Epithelial cell of proximal tubule (primary cell): ENCODE measurements at regions not wholly inside any gene's neighbourhood (a gene's known extent, or its start where the extent isn't known, plus 50 kb on each side); places are given as distances from the start of the nearest gene placed in this dataset.
A peak's percentile ranks its signal among the peaks of the same experiment; 100 is the strongest.

Experiments used
- DNase-seq: peaks from one replicate; pipeline ENCODE4 v3.0.0-alpha.2; 2011; ENCODE audit warnings: low read depth
- H3K4me3 ChIP-seq: 2 replicates; pipeline ENCODE4 v1.5.1; 2011; ENCODE audit warnings: low read depth, mild to moderate bottlenecking, low read length
- TF ChIP-seq, protein P1 (sequence below): conservative IDR thresholded peaks from 2 replicates; pipeline ENCODE4 v1.5.1; 2012; ENCODE audit warnings: low read depth, mild to moderate bottlenecking, low read length

DNA sequence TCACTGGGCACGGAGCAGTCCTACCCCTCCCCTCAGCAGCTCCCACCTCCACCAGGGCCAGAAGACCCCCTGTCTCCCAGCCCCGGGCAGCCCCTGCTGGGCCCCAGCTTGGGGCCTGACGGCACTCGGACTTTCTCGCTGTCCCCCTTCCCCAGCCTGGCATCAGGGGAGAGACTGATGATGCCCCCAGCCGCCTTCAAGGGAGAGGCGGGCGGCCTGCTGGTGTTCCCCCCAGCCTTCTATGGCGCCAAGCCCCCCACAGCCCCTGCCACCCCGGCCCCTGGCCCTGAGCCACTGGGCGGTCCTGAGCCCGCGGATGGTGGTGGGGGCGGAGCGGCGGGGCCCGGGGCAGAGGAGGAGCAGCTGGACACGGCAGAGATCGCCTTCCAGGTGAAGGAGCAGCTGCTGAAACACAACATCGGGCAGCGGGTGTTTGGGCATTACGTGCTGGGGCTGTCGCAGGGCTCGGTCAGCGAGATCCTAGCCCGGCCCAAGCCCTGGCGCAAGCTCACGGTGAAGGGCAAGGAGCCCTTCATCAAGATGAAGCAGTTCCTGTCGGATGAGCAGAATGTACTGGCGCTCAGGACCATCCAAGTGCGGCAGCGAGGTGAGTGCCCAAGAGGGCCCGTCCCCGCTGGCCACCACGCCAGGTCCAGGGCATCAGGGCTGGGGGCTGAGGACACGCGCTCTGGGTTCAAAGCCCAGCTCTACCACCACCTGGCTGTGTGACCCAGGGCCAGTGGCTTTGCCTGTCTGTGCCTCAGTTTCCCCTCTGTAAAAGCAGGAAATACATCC lies 58.6 kb downstream of the PHETA1 start:
- TF ChIP-seq, protein P1, sequence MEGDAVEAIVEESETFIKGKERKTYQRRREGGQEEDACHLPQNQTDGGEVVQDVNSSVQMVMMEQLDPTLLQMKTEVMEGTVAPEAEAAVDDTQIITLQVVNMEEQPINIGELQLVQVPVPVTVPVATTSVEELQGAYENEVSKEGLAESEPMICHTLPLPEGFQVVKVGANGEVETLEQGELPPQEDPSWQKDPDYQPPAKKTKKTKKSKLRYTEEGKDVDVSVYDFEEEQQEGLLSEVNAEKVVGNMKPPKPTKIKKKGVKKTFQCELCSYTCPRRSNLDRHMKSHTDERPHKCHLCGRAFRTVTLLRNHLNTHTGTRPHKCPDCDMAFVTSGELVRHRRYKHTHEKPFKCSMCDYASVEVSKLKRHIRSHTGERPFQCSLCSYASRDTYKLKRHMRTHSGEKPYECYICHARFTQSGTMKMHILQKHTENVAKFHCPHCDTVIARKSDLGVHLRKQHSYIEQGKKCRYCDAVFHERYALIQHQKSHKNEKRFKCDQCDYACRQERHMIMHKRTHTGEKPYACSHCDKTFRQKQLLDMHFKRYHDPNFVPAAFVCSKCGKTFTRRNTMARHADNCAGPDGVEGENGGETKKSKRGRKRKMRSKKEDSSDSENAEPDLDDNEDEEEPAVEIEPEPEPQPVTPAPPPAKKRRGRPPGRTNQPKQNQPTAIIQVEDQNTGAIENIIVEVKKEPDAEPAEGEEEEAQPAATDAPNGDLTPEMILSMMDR: no peak
- no peak for DNase-seq
- no peak overlapping the region for H3K4me3 ChIP-seq

GRCh38 chr12:111309584-111309983 lies 59.3 kb downstream of the PHETA1 start:
- TF ChIP-seq, protein P1: no peak
- H3K4me3 ChIP-seq: no peak overlapping the region
- no peak for DNase-seq

- no peak for DNase-seq
- H3K4me3 ChIP-seq: no peak overlapping the region
- TF ChIP-seq, protein P1: no peak
Observed at GRCh38 chr12:111308473-111308872, 60.4 kb downstream of the PHETA1 start.

DNA sequence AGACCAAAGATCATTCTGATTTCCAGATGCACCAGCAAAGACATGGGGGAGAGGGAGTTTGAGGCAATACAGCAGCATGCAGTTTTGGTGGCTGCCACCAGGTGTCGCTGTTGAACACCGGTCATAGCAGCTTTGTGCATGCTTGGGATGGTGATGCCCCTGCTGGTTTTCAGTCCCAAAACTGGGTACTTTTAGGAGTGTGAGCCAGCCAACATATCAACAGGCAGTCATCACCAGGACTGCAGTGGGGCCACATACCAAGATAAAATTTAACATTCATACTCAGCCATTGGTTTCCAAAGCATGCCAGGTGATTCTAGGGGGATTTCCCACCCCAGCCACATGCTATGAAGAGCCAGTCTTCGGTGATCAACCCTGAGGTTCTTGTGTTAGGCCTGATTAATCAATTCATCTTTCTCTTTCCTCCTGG lies 64.2 kb downstream of the PHETA1 start:
- DNase-seq: no peak
- H3K4me3 ChIP-seq: no peak overlapping the region
- TF ChIP-seq, protein P1: peak; percentile 83

DNA sequence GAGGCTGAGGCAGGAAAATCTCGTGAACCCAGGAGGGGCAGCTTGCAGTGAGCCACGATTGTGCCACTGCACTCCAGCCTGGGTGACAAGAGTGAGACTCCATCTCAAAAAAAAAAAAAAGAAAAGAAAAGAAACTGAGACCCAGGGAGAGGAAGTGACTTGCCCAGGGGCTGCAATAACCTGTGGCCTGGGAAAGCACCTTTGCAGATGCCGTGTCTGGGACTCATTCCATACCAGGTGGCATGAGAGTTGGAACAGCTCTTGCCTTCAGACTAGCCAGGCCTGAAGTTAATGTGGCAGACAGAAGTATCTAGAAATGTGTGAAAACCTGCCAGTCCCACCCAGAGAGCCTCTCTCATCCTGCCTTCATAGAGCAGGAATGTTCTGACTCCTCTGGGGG lies 65.4 kb downstream of the PHETA1 start:
- TF ChIP-seq, protein P1: no peak
- no peak for DNase-seq
- no peak overlapping the region for H3K4me3 ChIP-seq

DNA sequence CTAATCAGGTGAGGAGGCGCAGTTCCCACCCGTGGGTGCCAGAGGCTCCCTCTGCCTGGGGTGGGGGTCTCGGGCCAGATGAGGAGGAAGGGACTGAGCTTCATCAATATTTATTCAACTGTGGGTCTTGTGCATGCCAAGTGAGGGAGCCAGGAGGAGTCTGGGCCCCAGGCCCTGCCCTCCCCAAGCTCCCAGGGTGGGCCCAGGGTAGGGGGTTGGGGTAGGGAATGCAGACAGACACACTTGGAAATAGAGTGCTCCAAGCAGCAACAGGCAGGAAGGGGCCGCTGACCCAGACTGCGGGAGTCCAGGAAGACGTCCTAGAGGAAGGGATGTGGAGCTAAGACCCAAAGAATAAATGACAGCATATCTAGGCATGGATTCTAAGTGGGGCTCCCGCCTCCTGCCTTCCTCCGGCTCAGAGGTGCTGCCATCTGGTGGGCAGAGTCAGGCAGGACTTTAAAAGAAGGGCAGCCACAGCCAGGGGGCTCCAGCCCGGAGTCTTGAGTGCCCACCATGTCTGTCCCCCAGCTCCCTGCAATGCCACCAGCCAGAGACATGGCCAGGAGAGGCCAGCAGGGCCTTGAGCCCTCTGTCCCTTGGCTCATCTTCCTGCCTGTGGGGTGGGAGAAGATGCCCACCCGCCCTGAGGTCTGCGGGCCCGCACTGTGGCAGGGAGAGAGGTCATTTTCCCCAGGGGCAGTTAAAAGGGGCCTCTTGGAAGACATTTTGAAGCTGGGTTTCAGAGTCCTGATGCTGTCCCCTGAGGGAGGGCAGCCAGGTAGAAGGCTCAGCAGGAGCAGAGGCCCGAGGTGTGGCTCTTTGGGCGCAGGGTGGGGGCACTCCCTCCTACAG lies 70.1 kb downstream of the PHETA1 start:
- H3K4me3 ChIP-seq: no peak overlapping the region
- TF ChIP-seq, protein P1: peak; percentile 83
- DNase-seq: no peak
